8988T (cell line): ENCODE measurements at regions not wholly inside any gene's neighbourhood (a gene's known extent, or its start where the extent isn't known, plus 50 kb on each side); places are given as distances from the start of the nearest gene placed in this dataset.
"Not testable (repeated sequence)": the region's sequence is repeated elsewhere in the genome, so short reads cannot be mapped to it uniquely, and the experiment has no call there.

Experiments used
- DNase-seq: peaks from one replicate; pipeline ENCODE4 v3.0.0; 2011

- DNase-seq, result no peak
These were observed 696.2 kb upstream of the PRMT6 start for GRCh38 chr1:106360252-106360651.

- DNase-seq, result no peak
These were observed 689.7 kb upstream of the PRMT6 start for GRCh38 chr1:106366627-106367319.

- DNase-seq, result no peak
These were observed 678.2 kb upstream of the PRMT6 start for GRCh38 chr1:106378261-106378660.

- DNase-seq, result no peak
These were observed 675.7 kb upstream of the PRMT6 start for GRCh38 chr1:106380772-106381171.

GRCh38 chr1:106389160-106389559 lies 667.3 kb upstream of the PRMT6 start:
- DNase-seq, result not testable (repeated sequence)

GRCh38 chr1:106393046-106393445 lies 663.4 kb upstream of the PRMT6 start:
- DNase-seq, result no peak

- DNase-seq, result no peak
These were observed 660.5 kb upstream of the PRMT6 start for GRCh38 chr1:106396020-106396419.

GRCh38 chr1:106398391-106398790 lies 658.1 kb upstream of the PRMT6 start:
- DNase-seq, result no peak

GRCh38 chr1:106406114-106406513 lies 650.4 kb upstream of the PRMT6 start:
- no peak for DNase-seq

- not testable (repeated sequence) for DNase-seq
These were observed 644.2 kb upstream of the PRMT6 start for GRCh38 chr1:106412321-106412720.

- DNase-seq, result no peak
These were observed 621.2 kb upstream of the PRMT6 start for GRCh38 chr1:106435269-106435668.

- DNase-seq, result no peak
These were observed 617.0 kb upstream of the PRMT6 start for GRCh38 chr1:106439475-106439874.

- DNase-seq, result no peak
These were observed 609.0 kb upstream of the PRMT6 start for GRCh38 chr1:106447466-106447865.

GRCh38 chr1:106456832-106457231 lies 599.6 kb upstream of the PRMT6 start:
- DNase-seq, result no peak

GRCh38 chr1:106457368-106457767 lies 599.1 kb upstream of the PRMT6 start:
- no peak for DNase-seq

- DNase-seq, result no peak
These were observed 597.6 kb upstream of the PRMT6 start for GRCh38 chr1:106458866-106459265.

- no peak for DNase-seq
These were observed 597.1 kb upstream of the PRMT6 start for GRCh38 chr1:106459418-106459817.

GRCh38 chr1:106465666-106466065 lies 590.8 kb upstream of the PRMT6 start:
- DNase-seq, result no peak

GRCh38 chr1:106480629-106481028 lies 575.8 kb upstream of the PRMT6 start:
- no peak for DNase-seq

- DNase-seq, result no peak
These were observed 563.6 kb upstream of the PRMT6 start for GRCh38 chr1:106492880-106493279.

- DNase-seq, result no peak
These were observed 561.8 kb upstream of the PRMT6 start for GRCh38 chr1:106494646-106495045.

GRCh38 chr1:106498238-106498637 lies 558.2 kb upstream of the PRMT6 start:
- no peak for DNase-seq

- no peak for DNase-seq
These were observed 553.8 kb upstream of the PRMT6 start for GRCh38 chr1:106502659-106503058.

- no peak for DNase-seq
These were observed 541.1 kb upstream of the PRMT6 start for GRCh38 chr1:106515375-106515774.

- no peak for DNase-seq
These were observed 539.2 kb upstream of the PRMT6 start for GRCh38 chr1:106517224-106517623.
